HCT116 (cell line): ENCODE measurements at regions not wholly inside any gene's neighbourhood (a gene's known extent, or its start where the extent isn't known, plus 50 kb on each side); places are given as distances from the start of the nearest gene placed in this dataset.

ENCODE experiments used
- ATAC-seq: fragments of 200-7000 bp; cut with Tn5 transposase; 2 replicates; pipeline ENCODE4 v1.9.1; 2020; ENCODE audit warnings: mild to moderate bottlenecking, moderate library complexity
- BruUV-seq: library from RNA; stranded (reverse); fragments of 400-500 nt; replicated peaks from 2 replicates; lab custom pipeline; 2021; lab: Mats Ljungman, UMichigan
- CTCF ChIA-PET: fragments of 300-600 bp; sonication (Branson Sonifier 250); formaldehyde crosslinking; loops from one replicate; lab custom pipeline; 2021; ENCODE audit warnings: antibody characterized with exemption; lab: Charles Lee
- POLR2A ChIA-PET: fragments of 300-600, 350-600 bp; sonication (Branson Sonifier 250); formaldehyde crosslinking; loops from one replicate; lab custom pipeline; 2021; ENCODE audit warnings: antibody characterized with exemption; lab: Charles Lee
- RAD21 ChIA-PET, 2 experiments: fragments of 300-600 bp; sonication (Branson Sonifier 250); formaldehyde crosslinking; loops; one replicate each; lab custom pipeline; 2023; ENCODE audit warnings: low total read pairs in 2 of 2; ENCODE audit not compliant: uncharacterized antibody in 2 of 2, unreplicated experiment in 2 of 2, low non-redundant PET in 1 of 2; lab: Charles Lee
- DNase-seq: peaks from one replicate; pipeline ENCODE4 v3.0.0-alpha.2; 2010; ENCODE audit warnings: low read depth, low spot score
- H2AFZ ChIP-seq: fragments of 200-600 bp; shearing (Covaris generic), sonication (generic); 2 replicates; pipeline ENCODE4 v1.6.1; 2017; ENCODE audit warnings: low read depth, mixed run types, mixed read lengths, antibody characterized with exemption, low read length; ENCODE audit not compliant: poor library complexity, severe bottlenecking
- H3K27ac ChIP-seq: 2 replicates; pipeline ENCODE4 v1.5.1; 2012; ENCODE audit warnings: low read depth, low read length
- H3K27me3 ChIP-seq: fragments of 200-600 bp; sonication (generic); 2 replicates; pipeline ENCODE4 v1.6.1; 2016; ENCODE audit warnings: mixed run types, low read length, mixed read lengths; ENCODE audit not compliant: insufficient read depth
- H3K36me3 ChIP-seq, 2 experiments: fragments of 200-500 bp in 1 of 2; fragments of 200-600 bp in 1 of 2; sonication (Bioruptor generic) in 1 of 2; sonication (generic) in 1 of 2; 2 replicates each; pipeline versions ENCODE4 v1.5.1 to v1.6.1; 2014 to 2016; ENCODE audit warnings: low read length in 2 of 2, inconsistent platforms in 1 of 2, mixed read lengths in 1 of 2, mixed run types in 1 of 2; ENCODE audit not compliant: insufficient read depth in 2 of 2, control insufficient read depth in 1 of 2
- H3K4me1 ChIP-seq, 2 experiments: fragments of 200-600 bp in 1 of 2; sonication (generic) in 1 of 2; 2 replicates each; pipeline versions ENCODE4 v1.5.1 to v1.6.1; 2012 to 2017; ENCODE audit warnings: low read length in 2 of 2, inconsistent platforms in 1 of 2, mild to moderate bottlenecking in 1 of 2, mixed read lengths in 1 of 2, mixed run types in 1 of 2, moderate library complexity in 1 of 2; ENCODE audit not compliant: insufficient read depth in 2 of 2, control insufficient read depth in 1 of 2
- H3K4me2 ChIP-seq: fragments of 200-600 bp; sonication (generic); 2 replicates; pipeline ENCODE4 v1.6.1; 2017; ENCODE audit warnings: mixed run types, low read length, mixed read lengths
- H3K4me3 ChIP-seq, 2 experiments: fragments of 200-600 bp in 1 of 2; sonication (generic) in 1 of 2; replicated peaks in 1 of 2; 2 replicates each; pipeline ENCODE4 v1.5.1; 2011 to 2016; ENCODE audit warnings: low read length in 2 of 2, control low read depth in 1 of 2, low read depth in 1 of 2, mild to moderate bottlenecking in 1 of 2, mixed read lengths in 1 of 2, mixed run types in 1 of 2
- H3K79me2 ChIP-seq: fragments of 200-600 bp; sonication (generic); 2 replicates; pipeline ENCODE4 v1.6.1; 2017; ENCODE audit warnings: mild to moderate bottlenecking, mixed run types, low read length, moderate library complexity, mixed read lengths; ENCODE audit not compliant: insufficient read depth
- H3K9ac ChIP-seq: fragments of 200-600 bp; sonication (generic); 2 replicates; pipeline ENCODE4 v1.6.1; 2016; ENCODE audit warnings: low read length, mixed read lengths
- H3K9me2 ChIP-seq: fragments of 200-600 bp; sonication (generic), shearing (Covaris generic); 2 replicates; pipeline ENCODE4 v1.6.1; 2017; ENCODE audit warnings: mixed run types, mild to moderate bottlenecking, moderate library complexity; ENCODE audit not compliant: insufficient read depth
- H3K9me3 ChIP-seq, 2 experiments: fragments of 200-500 bp in 1 of 2; fragments of 200-600 bp in 1 of 2; sonication (Bioruptor generic) in 1 of 2; sonication (generic) in 1 of 2; 2 replicates each; pipeline ENCODE4 v1.6.1; 2014 to 2017; ENCODE audit warnings: low read length in 2 of 2, mixed read lengths in 2 of 2, inconsistent platforms in 1 of 2, low read depth in 1 of 2, mild to moderate bottlenecking in 1 of 2, mixed run types in 1 of 2, moderate library complexity in 1 of 2; ENCODE audit not compliant: control insufficient read depth in 1 of 2, insufficient read depth in 1 of 2
- H4K20me1 ChIP-seq: fragments of 200-600 bp; sonication (generic), shearing (Covaris generic); 2 replicates; pipeline ENCODE4 v1.6.1; 2017; ENCODE audit warnings: mixed run types, mild to moderate bottlenecking, moderate library complexity; ENCODE audit not compliant: insufficient read depth
- CBX3 ChIP-seq: IDR thresholded peaks from 2 replicates; pipeline ENCODE4 v1.6.1; 2012; ENCODE audit warnings: low read depth
- EZH2phosphoT487 ChIP-seq: fragments of 200-600 bp; IDR thresholded peaks from 2 replicates; pipeline ENCODE4 v1.6.1; 2018; ENCODE audit warnings: antibody characterized with exemption, borderline replicate concordance
- POLR2AphosphoS5 ChIP-seq: IDR thresholded peaks from 2 replicates; pipeline ENCODE4 v1.6.1; 2011; ENCODE audit warnings: mild to moderate bottlenecking, low read depth, low read length, moderate library complexity
- RAD21 ChIP-seq: IDR thresholded peaks from 2 replicates; pipeline ENCODE4 v1.6.1; 2012; ENCODE audit warnings: low read depth, mild to moderate bottlenecking
- SRF ChIP-seq: IDR thresholded peaks from 2 replicates; pipeline ENCODE4 v1.6.1; 2012; ENCODE audit warnings: low read depth
- YY1 ChIP-seq: IDR thresholded peaks from 2 replicates; pipeline ENCODE4 v1.6.1; 2011; ENCODE audit warnings: low read length, low read depth, moderate library complexity, mild to moderate bottlenecking; ENCODE audit not compliant: insufficient replicate concordance; ENCODE audit errors: extremely low read depth
- intact Hi-C: fragments of 100-400 bp; cut with micrococcal nuclease; formaldehyde crosslinking; loops from 2 replicates; pipeline ENCODE4 v1.10.0; 2022
- TF ChIP-seq, protein P1 (sequence below), 3 experiments: fragments of 200-600 bp in 1 of 3; sonication (generic) in 1 of 3; IDR thresholded peaks in 2 of 3; conservative IDR thresholded peaks in 1 of 3; 2 replicates each; pipeline ENCODE4 v1.5.1; 2012 to 2017; ENCODE audit warnings: low read depth in 2 of 3, low read length in 2 of 3, antibody characterized with exemption in 1 of 3, borderline replicate concordance in 1 of 3, control low read depth in 1 of 3, mild to moderate bottlenecking in 1 of 3, mixed read lengths in 1 of 3, mixed run types in 1 of 3, moderate library complexity in 1 of 3; ENCODE audit not compliant: insufficient read depth in 1 of 3

DNA sequence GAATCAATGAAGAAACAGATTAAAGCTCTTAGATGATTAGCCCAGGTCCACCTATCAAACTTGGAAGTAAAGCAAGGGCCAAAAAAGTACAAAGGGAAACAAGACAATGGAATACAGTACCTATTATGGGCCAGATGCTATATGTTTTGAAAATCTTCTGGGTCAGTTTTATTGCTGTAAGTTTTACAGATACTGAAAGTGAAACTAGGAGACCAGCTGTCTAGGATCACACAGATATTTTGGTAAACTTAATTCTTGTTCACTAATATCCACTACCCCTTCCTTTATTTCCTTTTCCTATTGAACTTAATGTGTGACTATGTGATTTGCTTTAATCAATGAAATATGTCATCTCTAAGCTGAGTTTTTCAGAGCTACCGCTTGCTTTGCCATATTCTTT is 505.4 kb upstream of the PITX2 start:
- Histone ChIP-seq H2AFZ (peak overlapping the region; percentile 35), H3K9me2 (no peaks in the 10 kb centered on the region), H3K9me3 (no peaks in the 10 kb centered on the region), H3K4me1 (no peaks in the 10 kb centered on the region), H3K4me2 (no peak overlapping the region), H3K27ac (no peak overlapping the region), H3K27me3 (no peaks in the 10 kb centered on the region), H3K36me3 (no peaks in the 10 kb centered on the region), H3K4me3 (no peak overlapping the region), H3K9ac (no peak overlapping the region), H4K20me1 (no peaks in the 10 kb centered on the region), H3K79me2 (no peaks in the 10 kb centered on the region)
- ChIA-PET CTCF (no interaction called here), POLR2A (no interaction called here), RAD21 (no interaction called here)
- ATAC-seq (no peak), DNase-seq (no peak)
- TF ChIP-seq SRF (no peak), YY1 (no peak), POLR2AphosphoS5 (no peak), CBX3 (no peak)
- intact Hi-C loops: no loop called here
- BruUV-seq: no TSS peak

DNA sequence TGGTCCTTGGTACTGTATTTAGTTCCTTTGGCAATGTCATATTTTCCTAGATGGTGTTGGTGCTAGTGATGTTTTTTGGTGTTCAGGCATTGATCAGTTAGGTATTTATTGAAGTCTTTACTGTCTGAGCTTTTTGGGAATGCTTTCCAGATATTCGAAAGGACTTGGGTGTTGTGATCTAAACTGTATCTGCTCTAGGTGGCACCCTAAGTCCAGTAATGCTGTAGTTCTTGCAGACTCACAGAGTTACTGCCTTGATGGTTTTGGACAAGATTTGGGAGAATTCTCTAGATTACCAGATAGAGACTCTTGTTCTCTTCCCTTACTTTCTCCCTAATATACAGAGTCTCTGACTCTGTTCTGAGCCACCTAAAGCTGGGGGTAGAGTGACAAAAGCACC is 513.6 kb upstream of the PITX2 start:
- intact Hi-C loops: loop anchor here (1.0 to 10.0 kb wide), 3 partner anchors 339 to 502 kb away; no protein-coding TSS in a partner anchor
- H3K9ac ChIP-seq: no peak overlapping the region
- H3K4me1 ChIP-seq: no peaks in the 10 kb centered on the region
- no peak overlapping the region for H2AFZ ChIP-seq
- no TSS peak for BruUV-seq
- H3K79me2 ChIP-seq: no peaks in the 10 kb centered on the region
- TF ChIP-seq RAD21 (peak; percentile 73), EZH2phosphoT487 (no peak)
- TF ChIP-seq, protein P1, sequence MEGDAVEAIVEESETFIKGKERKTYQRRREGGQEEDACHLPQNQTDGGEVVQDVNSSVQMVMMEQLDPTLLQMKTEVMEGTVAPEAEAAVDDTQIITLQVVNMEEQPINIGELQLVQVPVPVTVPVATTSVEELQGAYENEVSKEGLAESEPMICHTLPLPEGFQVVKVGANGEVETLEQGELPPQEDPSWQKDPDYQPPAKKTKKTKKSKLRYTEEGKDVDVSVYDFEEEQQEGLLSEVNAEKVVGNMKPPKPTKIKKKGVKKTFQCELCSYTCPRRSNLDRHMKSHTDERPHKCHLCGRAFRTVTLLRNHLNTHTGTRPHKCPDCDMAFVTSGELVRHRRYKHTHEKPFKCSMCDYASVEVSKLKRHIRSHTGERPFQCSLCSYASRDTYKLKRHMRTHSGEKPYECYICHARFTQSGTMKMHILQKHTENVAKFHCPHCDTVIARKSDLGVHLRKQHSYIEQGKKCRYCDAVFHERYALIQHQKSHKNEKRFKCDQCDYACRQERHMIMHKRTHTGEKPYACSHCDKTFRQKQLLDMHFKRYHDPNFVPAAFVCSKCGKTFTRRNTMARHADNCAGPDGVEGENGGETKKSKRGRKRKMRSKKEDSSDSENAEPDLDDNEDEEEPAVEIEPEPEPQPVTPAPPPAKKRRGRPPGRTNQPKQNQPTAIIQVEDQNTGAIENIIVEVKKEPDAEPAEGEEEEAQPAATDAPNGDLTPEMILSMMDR (IDR thresholded peaks at IDR 0.05 in 2 of 3, conservative IDR thresholded peaks at IDR 0.05 in 1 of 3; ENCODE audit: borderline replicate concordance in 1 of 3, insufficient read depth in 1 of 3, low read depth in 2 of 3, low read length in 2 of 3): peak in 2 of 3 experiments; percentile 39 to 44; a peak in 3 of 6 replicates
- H3K36me3 ChIP-seq: no peaks in the 10 kb centered on the region
- H3K9me2 ChIP-seq: no peaks in the 10 kb centered on the region
- no peak overlapping the region for H3K4me3 ChIP-seq
- no peak overlapping the region for H3K4me2 ChIP-seq
- DNase-seq (peak; percentile 31), ATAC-seq (peak; percentile 67; the same call in 1 of the 2 replicates)
- no peaks in the 10 kb centered on the region for H4K20me1 ChIP-seq
- POLR2A ChIA-PET: no interaction called here
- CTCF ChIA-PET: interaction anchor here (0.7 to 2.7 kb wide), 8 partner anchors 146 to 801 kb away, joined by 3 to 50 read pairs (median 4); no protein-coding TSS in a partner anchor
- no peak overlapping the region for H3K27ac ChIP-seq
- H3K9me3 ChIP-seq: no peaks in the 10 kb centered on the region
- H3K27me3 ChIP-seq: no peaks in the 10 kb centered on the region
- RAD21 ChIA-PET: interaction anchor here in 1 of 2 experiments (1.2 kb wide), 1 partner anchor 495 kb away, joined by 4 read pairs; no protein-coding TSS in a partner anchor
